ENCODE measurements at regions not wholly inside any gene's neighbourhood (a gene's known extent, or its start where the extent isn't known, plus 50 kb on each side); places are given as distances from the start of the nearest gene placed in this dataset.

- peaks cover 7% of the 10 kb centered on the region; the same call in 1 of the 2 replicates for H3K36me3 ChIP-seq (ENCODE audit: low read depth, low read length)
- TF ChIP-seq CTCF (conservative IDR thresholded peaks at IDR 0.05; ENCODE audit: low read depth, low read length) (no peak), EZH2 (IDR thresholded peaks at IDR 0.05; ENCODE audit: low read length, unreplicated experiment) (no peak)
- CTCF ChIA-PET, result no interaction called here
- POLR2A ChIA-PET (ENCODE audit: unreplicated experiment), result no interaction called here
- BruUV-seq (replicated peaks), result TSS peak; percentile 9
- no peak overlapping the region for H2AFZ ChIP-seq (ENCODE audit: low read length)
- H3K27ac ChIP-seq (ENCODE audit: low read length), result no peak overlapping the region
- H3K4me3 ChIP-seq (ENCODE audit: low read length), result no peak overlapping the region
- intact Hi-C loops (cut with micrococcal nuclease), result no loop called here
- no peaks in the 10 kb centered on the region for H3K9me2 ChIP-seq (replicated peaks; ENCODE audit: low read length)
- no peaks in the 10 kb centered on the region for H3K9me3 ChIP-seq (ENCODE audit: low read length)
- no peaks in the 10 kb centered on the region for H3K79me2 ChIP-seq (ENCODE audit: low read length)
- ATAC-seq, result no peak
- DNase-seq, result no peak
- no peaks in the 10 kb centered on the region for H4K20me1 ChIP-seq (ENCODE audit: low read length)
- no peak overlapping the region for H3K4me2 ChIP-seq (ENCODE audit: low read length)
- no peak overlapping the region for H3K9ac ChIP-seq (ENCODE audit: low read length)
- H3K27me3 ChIP-seq (ENCODE audit: low read length), result no peaks in the 10 kb centered on the region
- H3K4me1 ChIP-seq (ENCODE audit: insufficient read depth, low read length), result peaks cover 15% of the 10 kb centered on the region; the same call in 1 of the 2 replicates
- H3F3A ChIP-seq (ENCODE audit: low read length, unreplicated experiment), result no peaks in the 10 kb centered on the region
Observed at GRCh38 chr14:71702786-71703185, 229.4 kb upstream of the RGS6 start.

GRCh38 chr14:71703477-71703876 lies 228.8 kb upstream of the RGS6 start:
- Histone ChIP-seq H3K27ac (ENCODE audit: low read length) (no peak overlapping the region), H3K9ac (ENCODE audit: low read length) (no peak overlapping the region), H3F3A (ENCODE audit: low read length, unreplicated experiment) (no peaks in the 10 kb centered on the region), H3K4me2 (ENCODE audit: low read length) (no peak overlapping the region), H3K4me3 (ENCODE audit: low read length) (no peak overlapping the region), H3K27me3 (ENCODE audit: low read length) (no peaks in the 10 kb centered on the region), H3K9me3 (ENCODE audit: low read length) (no peaks in the 10 kb centered on the region), H4K20me1 (ENCODE audit: low read length) (no peaks in the 10 kb centered on the region), H3K79me2 (ENCODE audit: low read length) (no peaks in the 10 kb centered on the region), H2AFZ (ENCODE audit: low read length) (no peak overlapping the region), H3K9me2 (replicated peaks; ENCODE audit: low read length) (no peaks in the 10 kb centered on the region), H3K36me3 (ENCODE audit: low read depth, low read length) (peaks cover 7% of the 10 kb centered on the region; the same call in 1 of the 2 replicates), H3K4me1 (ENCODE audit: insufficient read depth, low read length) (peaks cover 15% of the 10 kb centered on the region; the same call in 1 of the 2 replicates)
- POLR2A ChIA-PET (ENCODE audit: unreplicated experiment), result no interaction called here
- DNase-seq (no peak), ATAC-seq (no peak)
- CTCF ChIA-PET, result no interaction called here
- no peak for TF ChIP-seq EZH2phosphoT487 (IDR thresholded peaks at IDR 0.05; ENCODE audit: borderline replicate concordance, low read length)
- TF ChIP-seq CTCF (conservative IDR thresholded peaks at IDR 0.05; ENCODE audit: low read depth, low read length), result no peak
- TF ChIP-seq EZH2 (IDR thresholded peaks at IDR 0.05; ENCODE audit: low read length, unreplicated experiment), result no peak
- no TSS peak for BruUV-seq (replicated peaks)
- intact Hi-C loops (cut with micrococcal nuclease), result no loop called here

GRCh38 chr14:71704210-71704609 lies 228.0 kb upstream of the RGS6 start:
- intact Hi-C loops (cut with micrococcal nuclease), result no loop called here
- no peaks in the 10 kb centered on the region for H3K9me3 ChIP-seq (ENCODE audit: low read length)
- H3K27ac ChIP-seq (ENCODE audit: low read length), result no peak overlapping the region
- H3K9ac ChIP-seq (ENCODE audit: low read length), result no peak overlapping the region
- H4K20me1 ChIP-seq (ENCODE audit: low read length), result no peaks in the 10 kb centered on the region
- H3K4me3 ChIP-seq (ENCODE audit: low read length), result no peak overlapping the region
- BruUV-seq (replicated peaks), result no TSS peak
- no peaks in the 10 kb centered on the region for H3K27me3 ChIP-seq (ENCODE audit: low read length)
- POLR2A ChIA-PET (ENCODE audit: unreplicated experiment), result interaction anchor here (0.9 kb wide), 1 partner anchor 15 kb away, joined by 4 read pairs; no protein-coding TSS in a partner anchor
- no peaks in the 10 kb centered on the region for H3K79me2 ChIP-seq (ENCODE audit: low read length)
- H3K4me2 ChIP-seq (ENCODE audit: low read length), result no peak overlapping the region
- no peaks in the 10 kb centered on the region for H3F3A ChIP-seq (ENCODE audit: low read length, unreplicated experiment)
- CTCF ChIA-PET, result no interaction called here
- DNase-seq (no peak), ATAC-seq (no peak)
- H3K4me1 ChIP-seq (ENCODE audit: insufficient read depth, low read length), result peaks cover 15% of the 10 kb centered on the region; the same call in 1 of the 2 replicates
- no peaks in the 10 kb centered on the region for H3K9me2 ChIP-seq (replicated peaks; ENCODE audit: low read length)
- peaks cover 9% of the 10 kb centered on the region; the same call in 1 of the 2 replicates for H3K36me3 ChIP-seq (ENCODE audit: low read depth, low read length)
- no peak overlapping the region for H2AFZ ChIP-seq (ENCODE audit: low read length)
- TF ChIP-seq EZH2 (IDR thresholded peaks at IDR 0.05; ENCODE audit: low read length, unreplicated experiment) (no peak), CTCF (conservative IDR thresholded peaks at IDR 0.05; ENCODE audit: low read depth, low read length) (no peak), EZH2phosphoT487 (IDR thresholded peaks at IDR 0.05; ENCODE audit: borderline replicate concordance, low read length) (no peak)
